GM18498 (cell line): ENCODE measurements at regions not wholly inside any gene's neighbourhood (a gene's known extent, or its start where the extent isn't known, plus 50 kb on each side); places are given as distances from the start of the nearest gene placed in this dataset.
"Not testable (repeated sequence)": the region's sequence is repeated elsewhere in the genome, so short reads cannot be mapped to it uniquely, and the experiment has no call there.

ENCODE experiments used
- ATAC-seq: cut with Tn5 transposase; IDR thresholded peaks from one replicate; pipeline ENCODE4 v1.9.1; 2021; ENCODE audit warnings: mild to moderate bottlenecking, moderate library complexity; ENCODE audit not compliant: unreplicated experiment

DNA sequence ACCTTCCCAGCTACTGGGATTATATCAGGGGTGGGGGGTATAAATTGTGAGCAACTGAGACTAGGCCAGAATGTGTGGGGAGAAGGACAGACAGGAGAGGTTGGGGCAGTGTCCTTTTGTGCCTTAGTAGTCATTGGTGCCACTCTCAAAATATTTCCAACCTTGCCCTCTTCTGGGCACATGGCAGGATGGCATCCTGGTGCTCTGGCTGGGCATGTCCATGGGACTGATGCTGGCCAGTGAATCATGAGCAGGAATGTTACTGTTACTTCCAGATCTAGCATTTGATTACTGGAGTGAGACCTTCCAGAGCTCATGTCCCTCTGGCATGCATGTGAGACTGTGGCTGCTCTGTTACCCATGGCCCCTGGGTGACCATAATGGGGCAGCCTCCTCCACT lies 151.2 kb downstream of the MATN1 start:
- no peak for ATAC-seq

GRCh38 chr1:30571380-30571779 lies 152.0 kb downstream of the MATN1 start:
- no peak for ATAC-seq

DNA sequence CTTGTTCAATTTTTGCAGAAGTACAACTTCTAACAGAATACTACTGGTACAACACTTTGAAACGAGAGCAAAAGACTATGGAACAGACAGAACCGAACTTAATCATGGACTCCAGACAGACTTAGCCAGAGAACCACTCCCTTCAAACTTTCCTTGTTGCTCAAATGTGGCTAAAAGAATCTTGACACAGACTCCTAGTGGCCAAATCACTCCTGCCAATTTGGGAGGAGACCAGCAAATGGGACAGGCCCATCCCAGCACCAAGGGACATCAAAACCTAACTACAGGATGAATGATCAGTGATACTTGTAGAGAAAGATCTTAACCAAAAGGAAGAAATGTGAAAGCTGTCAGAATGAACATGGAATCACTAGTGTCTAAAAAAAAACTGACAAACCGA lies 154.0 kb downstream of the MATN1 start:
- no peak for ATAC-seq

DNA sequence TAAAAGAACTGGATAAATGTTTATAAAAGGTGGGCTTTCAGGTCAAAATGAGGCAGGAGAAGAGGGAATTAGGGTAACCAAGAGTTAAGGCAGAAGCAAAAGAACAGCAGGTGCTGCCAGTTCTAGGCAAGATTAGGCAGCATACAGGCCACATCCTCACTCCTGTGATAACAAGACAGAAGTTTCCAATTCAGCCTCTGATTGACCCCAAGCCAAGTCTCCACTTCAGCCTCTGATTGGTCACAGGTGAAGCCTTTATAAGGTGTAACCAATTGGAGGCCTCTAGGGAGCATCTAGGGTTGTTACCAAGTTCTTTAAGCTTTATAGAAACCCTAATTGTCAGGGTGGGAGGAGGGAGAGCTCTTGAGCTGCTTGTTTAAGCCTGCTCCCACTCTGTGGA lies 160.8 kb downstream of the MATN1 start:
- no peak for ATAC-seq

GRCh38 chr1:30551603-30552002 lies 171.8 kb downstream of the MATN1 start:
- ATAC-seq = no peak

GRCh38 chr1:30550365-30551220 lies 172.8 kb downstream of the MATN1 start:
- ATAC-seq = no peak

DNA sequence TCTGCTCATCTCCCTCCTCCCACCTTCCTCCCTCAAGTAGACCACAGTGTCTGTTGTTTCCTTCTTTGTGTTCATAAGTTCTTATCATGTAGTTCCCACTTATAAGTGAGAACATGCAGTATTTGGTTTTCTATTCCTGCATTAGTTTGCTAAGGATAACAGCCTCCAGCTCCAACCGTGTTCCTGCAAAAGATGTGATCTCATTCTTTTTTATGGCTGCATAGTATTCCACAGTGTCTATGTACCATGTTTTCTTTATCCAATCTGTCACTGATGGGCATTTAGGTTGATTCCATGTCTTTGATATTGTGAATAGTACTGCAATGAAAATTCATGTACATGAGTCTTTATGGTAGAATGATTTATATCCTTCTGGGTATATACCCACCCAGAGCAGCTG lies 173.5 kb downstream of the MATN1 start:
- ATAC-seq = not testable (repeated sequence)

- no peak for ATAC-seq
Measured at GRCh38 chr1:30548294-30548693, 175.1 kb downstream of the MATN1 start.

DNA sequence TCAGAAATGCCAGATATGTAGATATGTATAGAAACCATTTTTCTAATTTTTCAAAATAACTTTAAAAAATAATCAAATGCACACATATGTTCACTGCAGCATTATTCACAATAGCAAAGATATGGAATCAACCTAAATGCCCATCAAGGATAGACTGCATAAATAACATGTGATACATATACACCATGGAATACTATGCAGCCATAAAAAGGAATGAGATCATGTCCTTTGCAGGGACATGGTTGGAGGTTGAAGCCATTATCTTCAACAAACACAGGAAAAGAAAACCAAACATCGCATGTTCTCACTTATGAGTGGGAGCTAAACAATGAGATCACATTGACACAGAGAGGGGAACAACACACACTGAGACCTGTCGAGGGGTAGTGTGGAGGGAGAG lies 176.1 kb downstream of the MATN1 start:
- ATAC-seq = not testable (repeated sequence)

- no peak for ATAC-seq
Measured at GRCh38 chr1:30545365-30545764, 178.0 kb downstream of the MATN1 start.

GRCh38 chr1:30541721-30542485 lies 181.5 kb downstream of the MATN1 start:
- no peak for ATAC-seq

- no peak for ATAC-seq
Measured at GRCh38 chr1:30540611-30541192, 182.7 kb downstream of the MATN1 start.

GRCh38 chr1:30539884-30540283 lies 183.5 kb downstream of the MATN1 start:
- no peak for ATAC-seq

DNA sequence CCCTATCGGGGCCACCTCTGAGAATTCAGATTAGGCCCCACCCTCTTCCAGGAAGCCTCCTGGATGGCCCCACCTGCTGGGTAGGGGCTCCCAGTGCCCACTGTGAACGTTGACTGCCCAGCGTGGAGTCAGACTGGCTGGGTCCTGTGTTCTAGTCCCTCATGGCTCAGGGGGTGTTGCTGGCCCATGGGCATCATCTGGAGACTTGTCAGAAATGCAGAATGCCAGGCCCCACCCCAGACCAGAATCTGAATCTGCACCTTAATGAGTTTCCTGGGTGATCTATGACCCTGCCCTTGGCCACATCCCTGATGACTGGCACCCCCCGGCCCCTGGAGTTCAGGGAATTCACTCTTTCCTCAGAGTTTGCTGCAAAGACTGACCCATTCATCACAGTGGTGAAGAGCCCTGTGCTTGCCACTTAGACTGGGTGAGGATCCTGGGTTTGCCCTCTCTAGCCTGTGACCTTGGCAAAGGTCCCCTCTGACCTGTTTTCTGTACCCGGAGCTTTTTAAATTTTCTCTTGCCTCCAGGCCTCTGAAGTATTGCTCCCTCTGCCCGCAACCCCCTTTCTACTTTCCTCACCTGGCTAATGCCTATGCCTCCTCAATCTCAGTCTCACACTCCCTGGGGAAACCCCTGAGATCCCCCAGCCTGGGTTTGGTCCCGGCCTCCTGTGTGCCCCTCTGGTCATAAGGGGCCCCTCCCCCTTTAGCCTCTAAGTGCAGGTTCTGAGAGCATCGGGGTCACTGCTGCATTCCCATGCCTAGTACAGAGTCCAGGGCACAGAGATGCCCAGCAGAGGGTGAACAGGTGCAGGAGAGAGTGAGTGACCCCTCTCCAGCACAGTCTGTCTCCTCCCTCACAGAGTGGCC lies 184.2 kb downstream of the MATN1 start:
- no peak for ATAC-seq

DNA sequence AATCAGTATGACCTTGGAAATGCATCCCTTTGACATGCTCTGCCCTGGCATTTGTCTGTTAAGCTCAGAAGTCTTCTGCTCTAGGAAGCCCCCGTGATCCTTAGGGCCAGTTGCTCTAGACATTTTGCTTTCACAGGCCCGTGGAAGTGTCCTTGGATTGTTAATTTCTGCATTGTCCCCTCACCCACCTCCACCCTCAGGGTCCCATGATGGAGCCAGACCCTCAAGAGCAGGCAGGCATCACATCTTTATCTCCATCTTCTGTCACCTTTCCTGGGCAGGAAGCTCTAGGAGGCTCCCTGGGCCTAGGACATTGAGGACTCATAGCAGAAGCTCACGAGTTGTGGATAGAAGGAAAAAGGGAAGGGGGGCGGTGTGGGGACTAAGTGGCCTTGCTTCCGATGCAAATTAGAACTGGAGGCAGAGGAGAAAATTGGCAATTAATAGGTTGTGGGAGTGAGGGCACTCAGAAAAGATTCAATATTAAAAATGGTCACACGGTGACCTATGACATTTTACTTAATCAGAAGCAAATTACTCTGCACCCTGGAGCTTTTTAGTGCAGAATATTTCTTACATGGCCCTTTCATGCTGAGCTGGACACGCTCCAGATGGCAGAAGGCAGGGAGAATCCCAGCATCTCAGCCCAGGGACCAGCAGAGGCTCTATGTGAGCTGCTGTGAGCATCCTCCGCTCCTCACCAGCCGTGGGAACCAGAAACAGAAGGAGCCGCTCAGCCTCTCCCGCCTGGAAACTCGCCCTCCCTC lies 185.0 kb downstream of the MATN1 start:
- no peak for ATAC-seq

DNA sequence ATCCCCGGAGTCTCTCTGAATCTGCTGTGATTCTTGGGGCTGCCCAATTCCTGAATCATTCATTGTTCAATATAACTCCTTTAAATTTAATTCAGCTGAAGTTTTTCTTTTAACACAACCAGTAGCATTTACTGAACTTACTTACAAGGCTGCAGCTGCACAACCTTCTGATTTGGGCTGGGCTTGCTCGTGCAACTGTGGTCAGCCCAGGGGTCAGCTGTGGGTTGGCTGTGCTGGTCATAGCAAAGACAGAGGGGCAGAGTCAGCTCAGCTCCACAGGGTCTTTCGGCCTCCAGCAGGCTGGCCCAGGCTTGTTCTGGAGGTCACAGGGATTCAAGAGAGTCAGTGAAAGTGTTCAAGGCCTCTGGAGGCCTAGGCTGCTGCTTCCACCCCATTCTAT lies 186.1 kb downstream of the MATN1 start:
- no peak for ATAC-seq

DNA sequence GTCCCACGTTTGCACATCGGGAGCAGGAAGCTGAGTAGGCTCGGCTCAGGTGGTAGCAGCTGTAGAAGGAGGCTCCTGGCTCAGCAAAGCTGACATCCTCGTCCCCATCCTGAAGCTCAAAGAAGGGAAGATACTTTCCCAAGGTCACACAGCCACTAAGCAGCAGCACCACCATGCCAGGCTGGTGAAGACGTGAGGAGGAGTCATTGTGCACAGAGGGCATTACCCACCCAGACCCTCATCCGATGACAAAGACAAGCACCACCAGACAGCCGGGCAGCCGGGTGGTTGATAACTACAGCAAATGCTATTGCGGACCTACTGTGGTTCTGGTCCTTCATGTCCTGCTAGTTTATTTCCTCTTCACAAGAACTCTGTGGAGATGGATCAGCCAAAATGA lies 186.9 kb downstream of the MATN1 start:
- ATAC-seq = no peak

DNA sequence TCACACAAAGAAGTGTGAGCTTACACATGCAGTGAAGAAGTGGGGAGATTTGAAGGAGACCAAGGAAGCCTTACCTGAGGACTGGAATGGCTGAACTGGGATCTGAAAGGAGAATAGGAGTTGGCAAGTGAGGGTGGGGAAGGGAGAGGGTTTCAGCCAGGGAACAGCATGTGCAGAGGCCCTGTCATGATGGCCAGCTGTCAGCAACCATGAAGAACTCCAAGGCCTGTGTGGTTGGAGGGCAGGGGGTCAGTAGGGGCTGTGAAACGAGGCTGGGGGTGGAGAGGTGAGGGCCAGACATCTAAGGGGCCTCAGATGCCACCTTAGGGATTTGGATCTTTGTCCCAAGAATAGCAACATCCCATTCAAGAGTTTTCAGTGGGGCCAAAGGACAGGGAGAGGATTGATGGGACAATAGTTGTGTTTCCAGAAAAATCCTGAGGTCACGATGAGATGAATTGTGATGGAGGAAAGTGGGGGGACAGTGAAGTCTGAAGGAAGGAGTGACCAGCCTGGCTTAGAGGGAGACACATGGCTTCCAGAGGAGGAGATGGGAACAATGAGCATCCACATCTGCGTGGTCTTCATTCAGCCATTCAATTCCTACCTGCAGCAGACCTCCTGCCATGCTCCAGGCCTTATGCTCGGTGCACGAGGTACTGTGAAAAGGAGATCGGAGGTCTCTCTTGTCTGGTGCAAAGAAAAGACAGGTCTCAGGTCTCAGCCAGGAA lies 187.6 kb downstream of the MATN1 start:
- no peak for ATAC-seq

- no peak for ATAC-seq
Measured at GRCh38 chr1:30534551-30534940, 188.8 kb downstream of the MATN1 start.
